ENCODE measurements at regions not wholly inside any gene's neighbourhood (a gene's known extent, or its start where the extent isn't known, plus 50 kb on each side); places are given as distances from the start of the nearest gene placed in this dataset.
"Not testable (repeated sequence)": the region's sequence is repeated elsewhere in the genome, so short reads cannot be mapped to it uniquely, and the experiment has no call there.

DNA sequence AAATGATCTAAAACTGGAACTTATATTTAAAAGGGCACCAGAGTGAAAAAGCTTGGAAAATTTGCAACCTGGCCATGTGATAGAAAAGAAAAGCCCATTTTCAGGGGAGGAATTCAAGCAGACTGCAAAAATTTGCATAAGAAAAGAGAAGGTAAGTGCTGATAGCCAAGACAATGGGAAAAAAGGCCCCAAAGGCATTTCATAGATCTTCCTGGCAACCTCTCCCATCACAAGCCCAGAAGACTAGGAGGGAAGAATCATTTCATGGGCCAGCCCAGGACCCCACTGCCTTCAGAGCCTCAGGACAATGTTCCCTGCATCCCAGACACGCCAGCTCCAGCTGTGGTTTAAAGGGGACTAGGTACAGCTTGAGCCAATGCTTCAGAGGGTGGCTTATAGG, 887.3 kb upstream of the DIAPH2 start:
- no peak for DNase-seq

DNA sequence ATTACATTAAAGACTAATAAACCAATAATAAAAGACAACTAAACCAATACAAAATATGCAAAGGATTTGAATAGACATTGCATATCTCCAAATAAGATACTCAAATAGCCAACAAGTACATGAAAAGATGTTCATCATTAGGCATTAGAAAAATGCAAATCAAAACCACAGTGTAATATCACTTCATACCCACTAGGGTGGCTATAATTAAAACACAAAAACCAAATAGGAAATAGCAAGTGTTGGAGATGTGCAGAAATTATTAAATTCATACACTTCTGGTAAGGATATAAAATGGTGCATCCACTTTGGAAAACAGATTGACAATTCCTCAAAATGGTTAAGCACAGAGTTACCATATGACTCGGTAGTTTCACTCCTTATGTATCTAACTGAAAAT, 860.8 kb upstream of the DIAPH2 start:
- DNase-seq = no peak

DNA sequence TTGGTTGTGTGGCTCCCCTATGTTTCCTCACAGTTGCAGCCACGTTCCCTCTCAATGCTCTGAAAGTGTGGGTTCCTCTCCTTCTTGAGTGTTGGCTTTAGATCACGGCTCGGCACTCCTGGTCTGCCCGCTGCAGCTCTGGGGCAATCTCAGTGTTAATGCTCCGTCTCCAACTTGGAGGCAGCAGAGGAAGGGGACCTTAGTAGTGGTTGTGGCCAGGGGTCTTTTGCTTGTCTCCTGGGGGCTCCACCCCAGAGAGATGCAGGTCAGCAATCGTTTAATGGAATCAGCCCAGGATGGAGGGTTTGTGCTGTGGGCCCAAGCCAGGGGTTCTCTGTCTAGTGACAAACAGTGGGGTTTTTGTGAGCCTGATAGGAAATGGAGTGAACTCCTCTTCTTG, 849.4 kb upstream of the DIAPH2 start:
- DNase-seq = no peak

DNA sequence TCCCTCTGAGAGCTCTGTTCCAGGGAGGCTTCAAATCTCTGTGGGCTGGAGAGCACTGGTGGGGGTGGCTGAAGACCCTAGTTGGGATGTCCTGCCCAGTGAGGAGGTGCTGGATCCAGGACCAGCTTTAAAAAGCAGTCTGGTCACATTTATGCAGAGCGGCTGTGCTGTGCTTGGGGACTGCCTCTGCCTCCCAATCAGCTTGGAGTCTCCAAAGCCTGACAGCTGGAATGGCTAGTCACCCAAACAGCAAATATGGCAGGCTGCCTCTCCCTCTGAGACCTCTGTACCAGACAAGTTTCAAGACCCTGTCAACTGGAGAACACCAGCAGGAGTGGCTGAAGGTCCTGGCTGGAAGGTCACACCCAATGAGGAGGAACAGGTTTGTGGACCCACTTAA, 848.1 kb upstream of the DIAPH2 start:
- DNase-seq = no peak

GRCh38 chrX:95841863-95842262, 842.8 kb upstream of the DIAPH2 start:
- no peak for DNase-seq

DNA sequence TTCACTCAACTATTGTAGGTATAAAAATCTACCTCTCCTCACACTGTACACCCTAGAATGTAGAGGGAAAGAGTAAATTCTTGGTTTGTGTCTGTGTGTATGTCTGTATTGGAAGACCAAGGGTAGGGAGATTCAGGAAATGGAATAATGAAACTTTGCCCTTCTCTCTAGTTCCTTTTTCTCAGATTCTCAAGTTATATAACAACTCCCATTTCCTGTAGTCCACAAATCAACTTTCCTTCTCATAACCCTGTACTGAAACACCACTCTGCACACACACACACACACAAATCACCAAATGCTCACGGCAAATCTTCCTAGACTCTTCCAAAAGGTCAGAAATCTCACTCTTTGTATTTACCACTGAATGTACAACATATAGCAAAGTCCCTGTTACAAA, 824.5 kb upstream of the DIAPH2 start:
- DNase-seq = no peak

GRCh38 chrX:95875661-95876060, 809.0 kb upstream of the DIAPH2 start:
- no peak for DNase-seq

DNA sequence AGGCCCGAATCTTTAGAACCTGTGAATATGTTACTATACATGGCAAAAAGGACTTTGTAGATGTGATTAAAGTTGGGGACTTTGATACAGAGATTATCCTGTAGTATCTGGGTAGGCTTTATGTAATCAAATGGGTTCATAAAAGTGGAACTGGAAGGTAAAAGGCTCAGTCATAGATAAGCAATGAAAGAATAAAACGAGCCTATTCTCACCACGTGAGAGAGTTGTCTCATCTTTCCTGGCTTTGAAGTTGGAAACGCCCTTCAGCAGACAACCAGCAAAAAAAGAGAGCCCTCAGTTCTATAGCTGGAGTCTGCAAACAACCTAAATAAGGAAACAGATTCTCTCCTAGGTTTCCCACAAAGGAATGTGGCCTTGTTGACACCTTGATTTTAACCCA, 805.8 kb upstream of the DIAPH2 start:
- DNase-seq = no peak

GRCh38 chrX:95884186-95884585, 800.5 kb upstream of the DIAPH2 start:
- DNase-seq = no peak

GRCh38 chrX:95885074-95885473, 799.6 kb upstream of the DIAPH2 start:
- no peak for DNase-seq

- no peak for DNase-seq
These were observed 795.4 kb upstream of the DIAPH2 start for GRCh38 chrX:95889279-95889678.

DNA sequence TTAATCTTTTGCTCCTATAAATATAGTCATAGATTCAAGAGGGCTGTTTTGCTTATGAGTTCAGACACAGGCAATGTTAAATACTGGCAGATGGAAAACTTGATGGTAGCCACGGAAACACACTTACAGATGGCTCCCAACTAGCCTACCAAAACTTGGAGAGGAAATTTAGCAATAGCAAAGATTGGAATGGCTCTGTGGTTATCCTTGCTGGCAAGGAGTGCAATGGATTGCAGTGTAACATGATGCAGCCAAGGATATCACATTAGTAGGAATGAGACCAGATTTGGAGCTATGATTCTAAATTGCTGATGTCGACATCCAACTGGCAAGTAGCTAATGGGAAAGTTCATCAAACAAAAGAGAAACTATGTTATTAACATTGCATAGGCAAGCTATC, 791.0 kb upstream of the DIAPH2 start:
- DNase-seq = no peak

DNA sequence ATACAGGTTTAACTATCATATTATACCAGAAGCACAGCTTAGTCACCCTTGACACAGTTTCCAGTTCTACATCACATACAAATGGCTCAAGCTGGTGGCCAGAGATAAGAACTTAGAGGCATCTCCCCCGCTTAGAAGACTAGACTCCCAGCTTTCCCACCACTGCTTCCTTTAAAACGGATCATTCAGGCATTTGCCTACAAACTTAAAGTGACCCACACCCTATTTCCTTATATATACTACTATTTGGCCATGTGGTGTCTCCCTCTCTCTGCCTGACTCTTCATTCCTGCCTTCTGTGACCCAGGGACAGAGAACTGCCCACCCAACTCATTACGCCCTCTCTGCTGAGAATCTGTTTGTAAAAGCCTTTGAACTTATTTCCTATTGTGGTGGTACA, 781.2 kb upstream of the DIAPH2 start:
- no peak for DNase-seq

- DNase-seq = no peak
These were observed 780.7 kb upstream of the DIAPH2 start for GRCh38 chrX:95903975-95904374.

GRCh38 chrX:95907081-95907480, 777.6 kb upstream of the DIAPH2 start:
- no peak for DNase-seq

GRCh38 chrX:95911062-95911461, 773.6 kb upstream of the DIAPH2 start:
- no peak for DNase-seq

DNA sequence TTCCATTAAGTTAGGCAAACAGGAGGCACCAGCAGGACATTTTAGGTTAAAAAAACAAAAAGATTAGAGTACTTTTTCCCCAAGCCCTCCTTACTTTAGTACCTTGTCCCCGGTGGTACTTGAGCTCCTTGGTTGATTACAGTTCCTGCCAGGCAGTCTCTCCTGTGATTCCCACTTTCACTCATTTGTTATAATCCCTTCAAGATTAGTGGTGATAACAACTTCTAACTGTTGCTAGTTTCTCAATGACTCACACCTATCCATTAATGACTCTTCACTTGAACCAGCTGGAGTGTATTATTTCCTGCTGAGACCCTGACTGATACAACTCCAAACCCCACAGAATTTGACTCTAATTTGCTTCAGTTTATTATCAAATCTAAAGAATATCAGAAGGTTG, 765.0 kb upstream of the DIAPH2 start:
- DNase-seq = no peak

DNA sequence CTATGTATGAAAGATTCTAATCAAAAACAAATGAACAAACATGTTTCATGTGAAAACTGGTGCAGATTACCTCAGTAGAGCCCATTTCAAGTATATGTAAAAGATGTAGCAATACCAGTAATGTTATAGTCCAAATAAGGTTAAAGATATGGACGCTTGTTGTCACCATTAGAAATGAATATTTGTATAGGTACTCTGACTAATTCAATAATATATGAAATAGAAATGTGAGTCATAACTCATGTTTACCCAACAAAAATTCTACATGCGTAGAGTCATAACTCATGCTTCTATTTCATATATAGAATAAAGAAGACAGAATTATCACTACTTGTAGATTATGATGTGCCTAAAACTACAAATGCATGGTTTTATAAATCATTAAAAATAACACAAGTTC, 739.1 kb upstream of the DIAPH2 start:
- no peak for DNase-seq

GRCh38 chrX:95949588-95949987, 735.1 kb upstream of the DIAPH2 start:
- no peak for DNase-seq

DNA sequence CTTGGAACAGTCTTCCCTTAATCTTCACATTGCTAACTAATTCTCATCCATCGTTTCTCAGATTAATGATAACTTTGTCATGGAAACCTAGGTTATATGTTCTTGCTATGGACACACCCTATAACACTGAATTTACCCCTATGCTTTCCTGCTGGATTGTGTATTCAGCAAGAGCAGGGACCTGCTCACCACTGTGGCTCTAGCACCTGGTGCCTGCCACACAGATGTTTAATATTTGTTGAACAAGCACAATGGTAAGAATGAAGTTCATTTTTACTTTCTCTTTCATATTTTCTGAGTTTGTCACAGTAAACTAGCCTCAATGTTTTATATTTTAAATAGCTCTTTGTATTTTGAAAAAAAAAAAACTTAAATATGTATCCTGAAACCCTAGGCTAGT, 734.0 kb upstream of the DIAPH2 start:
- DNase-seq = no peak

- no peak for DNase-seq
These were observed 731.1 kb upstream of the DIAPH2 start for GRCh38 chrX:95953564-95953963.

DNA sequence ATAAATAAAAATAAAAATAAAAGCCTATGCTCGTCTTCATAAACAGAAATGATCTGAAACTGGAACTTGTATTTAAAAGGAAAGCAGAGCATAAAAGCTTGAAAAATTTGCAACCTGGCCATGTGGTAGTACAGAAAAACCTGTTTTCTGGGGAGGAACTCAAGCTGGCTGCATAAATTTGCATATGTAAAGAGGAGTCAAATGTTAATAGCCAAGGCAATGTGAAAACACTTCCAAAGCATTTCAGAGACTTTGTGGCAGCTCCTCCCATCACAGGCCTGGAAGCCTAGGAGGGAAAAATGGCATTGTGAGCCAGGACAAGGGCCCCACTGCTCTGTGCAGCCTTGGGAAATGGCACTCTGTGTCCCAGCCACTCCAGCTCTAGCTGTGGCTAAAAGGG, 727.9 kb upstream of the DIAPH2 start:
- DNase-seq = no peak

DNA sequence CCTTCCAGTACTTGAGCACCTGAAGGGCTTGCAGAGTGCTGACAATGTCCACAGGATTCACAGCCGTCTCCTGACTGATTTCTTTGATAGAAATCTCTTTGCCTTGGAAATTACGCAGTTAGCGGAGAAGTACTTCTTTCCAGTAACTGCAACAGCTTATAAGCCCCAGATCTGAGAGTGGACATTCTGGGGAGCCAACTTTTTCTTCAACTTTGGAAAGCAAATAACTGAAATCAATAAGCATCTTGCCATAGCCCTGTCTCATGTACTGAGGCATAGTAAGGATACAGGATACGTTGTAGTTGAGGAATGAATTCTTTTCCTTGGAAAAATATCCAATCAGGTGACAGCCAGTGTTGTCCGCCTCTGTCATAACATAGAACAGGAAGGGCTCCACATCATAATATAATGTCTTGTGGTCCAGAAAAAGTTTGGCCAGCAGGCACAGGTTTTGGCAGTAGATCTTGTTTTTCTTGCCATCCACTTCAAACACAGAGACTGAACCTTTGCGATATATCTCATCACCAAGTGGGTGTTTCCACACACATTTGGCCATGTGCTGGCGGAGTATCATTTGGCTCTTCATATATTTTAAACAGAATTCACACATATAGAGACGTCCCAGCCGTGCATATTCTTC, 711.1 kb upstream of the DIAPH2 start:
- DNase-seq = not testable (repeated sequence)

GRCh38 chrX:95974096-95974470, 710.6 kb upstream of the DIAPH2 start:
- no peak for DNase-seq

GRCh38 chrX:95974890-95975289, 709.8 kb upstream of the DIAPH2 start:
- DNase-seq = no peak

DNA sequence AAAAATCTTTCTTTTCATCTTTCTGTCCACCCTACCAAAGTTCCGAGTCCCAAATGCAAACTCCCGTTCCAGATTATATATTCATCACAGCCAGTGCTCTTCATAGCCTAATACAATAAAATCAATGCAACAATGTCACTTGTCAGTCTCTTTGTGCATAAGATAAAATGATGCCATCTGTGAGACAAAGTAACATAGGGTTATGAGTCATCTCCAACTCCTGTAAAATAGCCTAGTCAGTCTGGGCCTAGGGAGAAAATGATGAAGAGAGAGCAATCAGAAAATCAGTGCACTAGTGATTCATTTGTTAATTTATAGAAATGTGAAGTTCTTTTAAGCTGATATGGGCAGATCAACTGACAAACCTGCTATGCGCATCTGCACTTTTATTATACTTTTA, 689.1 kb upstream of the DIAPH2 start:
- DNase-seq = no peak
